ENCODE measurements at regions not wholly inside any gene's neighbourhood (a gene's known extent, or its start where the extent isn't known, plus 50 kb on each side); places are given as distances from the start of the nearest gene placed in this dataset.

- ChIA-PET CTCF (no interaction called here), POLR2A (interaction anchor here (0.8 kb wide), 1 partner anchor 13 kb away, joined by 5 read pairs; no protein-coding TSS in a partner anchor)
- H3K4me1 Mint-ChIP-seq (ENCODE audit: insufficient read depth, unreplicated experiment), result peaks cover 44% of the 10 kb centered on the region
- no peak overlapping the region for H3K27ac Mint-ChIP-seq (ENCODE audit: low read depth, unreplicated experiment)
- no peaks in the 10 kb centered on the region for H3K36me3 Mint-ChIP-seq (ENCODE audit: insufficient read depth, unreplicated experiment)
- H3K4me3 Mint-ChIP-seq (ENCODE audit: unreplicated experiment), result no peak overlapping the region
- no peaks in the 10 kb centered on the region for H3K27me3 Mint-ChIP-seq (ENCODE audit: insufficient read depth, unreplicated experiment)
- intact Hi-C loops (cut with micrococcal nuclease), result no loop called here
- H3K9me3 Mint-ChIP-seq (ENCODE audit: unreplicated experiment), result no peaks in the 10 kb centered on the region
- TF ChIP-seq CTCF (IDR thresholded peaks at IDR 0.05; ENCODE audit: unreplicated experiment), result no peak
- no TSS peak for BruUV-seq (replicated peaks)
- no peak for DNase-seq (ENCODE audit: unreplicated experiment)
These were observed 166.9 kb downstream of the DLEU7 start for GRCh38 chr13:50676602-50677001.

GRCh38 chr13:50677258-50677657 is 166.2 kb downstream of the DLEU7 start:
- no peak overlapping the region for H3K27ac Mint-ChIP-seq (ENCODE audit: low read depth, unreplicated experiment)
- no peaks in the 10 kb centered on the region for H3K27me3 Mint-ChIP-seq (ENCODE audit: insufficient read depth, unreplicated experiment)
- no peak for TF ChIP-seq CTCF (IDR thresholded peaks at IDR 0.05; ENCODE audit: unreplicated experiment)
- no peaks in the 10 kb centered on the region for H3K36me3 Mint-ChIP-seq (ENCODE audit: insufficient read depth, unreplicated experiment)
- H3K4me1 Mint-ChIP-seq (ENCODE audit: insufficient read depth, unreplicated experiment), result peaks cover 37% of the 10 kb centered on the region
- POLR2A ChIA-PET, result interaction anchor here (0.6 to 0.8 kb wide), 2 partner anchors 13 to 23 kb away, joined by 3 to 5 read pairs; no protein-coding TSS in a partner anchor
- CTCF ChIA-PET, result no interaction called here
- no peaks in the 10 kb centered on the region for H3K9me3 Mint-ChIP-seq (ENCODE audit: unreplicated experiment)
- intact Hi-C loops (cut with micrococcal nuclease), result no loop called here
- DNase-seq (ENCODE audit: unreplicated experiment), result no peak
- BruUV-seq (replicated peaks), result no TSS peak
- H3K4me3 Mint-ChIP-seq (ENCODE audit: unreplicated experiment), result no peak overlapping the region

GRCh38 chr13:50677687-50678463 is 165.6 kb downstream of the DLEU7 start:
- H3K4me3 Mint-ChIP-seq (ENCODE audit: unreplicated experiment), result no peak overlapping the region
- H3K36me3 Mint-ChIP-seq (ENCODE audit: insufficient read depth, unreplicated experiment), result no peaks in the 10 kb centered on the region
- intact Hi-C loops (cut with micrococcal nuclease), result no loop called here
- H3K27me3 Mint-ChIP-seq (ENCODE audit: insufficient read depth, unreplicated experiment), result no peaks in the 10 kb centered on the region
- H3K9me3 Mint-ChIP-seq (ENCODE audit: unreplicated experiment), result no peaks in the 10 kb centered on the region
- no peak for TF ChIP-seq CTCF (IDR thresholded peaks at IDR 0.05; ENCODE audit: unreplicated experiment)
- BruUV-seq (replicated peaks), result no TSS peak
- POLR2A ChIA-PET, result interaction anchor here (0.6 to 1.0 kb wide), 2 partner anchors 10 to 22 kb away, joined by 3 read pairs; no protein-coding TSS in a partner anchor
- DNase-seq (ENCODE audit: unreplicated experiment), result no peak
- CTCF ChIA-PET, result no interaction called here
- H3K4me1 Mint-ChIP-seq (ENCODE audit: insufficient read depth, unreplicated experiment), result peaks cover 33% of the 10 kb centered on the region
- no peak overlapping the region for H3K27ac Mint-ChIP-seq (ENCODE audit: low read depth, unreplicated experiment)

GRCh38 chr13:50678464-50679162 is 164.9 kb downstream of the DLEU7 start:
- Mint-ChIP-seq H3K4me1 (ENCODE audit: insufficient read depth, unreplicated experiment) (peaks cover 27% of the 10 kb centered on the region), H3K9me3 (ENCODE audit: unreplicated experiment) (no peaks in the 10 kb centered on the region), H3K4me3 (ENCODE audit: unreplicated experiment) (no peak overlapping the region), H3K27ac (ENCODE audit: low read depth, unreplicated experiment) (no peak overlapping the region), H3K36me3 (ENCODE audit: insufficient read depth, unreplicated experiment) (no peaks in the 10 kb centered on the region), H3K27me3 (ENCODE audit: insufficient read depth, unreplicated experiment) (no peaks in the 10 kb centered on the region)
- no peak for TF ChIP-seq CTCF (IDR thresholded peaks at IDR 0.05; ENCODE audit: unreplicated experiment)
- intact Hi-C loops (cut with micrococcal nuclease), result no loop called here
- BruUV-seq (replicated peaks), result no TSS peak
- ChIA-PET POLR2A (interaction anchor here (1.0 kb wide), 1 partner anchor 9 kb away, joined by 3 read pairs; no protein-coding TSS in a partner anchor), CTCF (no interaction called here)
- DNase-seq (ENCODE audit: unreplicated experiment), result peak; percentile 68
